HG02852 (cell line): ENCODE measurements at regions not wholly inside any gene's neighbourhood (a gene's known extent, or its start where the extent isn't known, plus 50 kb on each side); places are given as distances from the start of the nearest gene placed in this dataset.

Source experiments
- ATAC-seq: cut with Tn5 transposase; IDR thresholded peaks from one replicate; pipeline ENCODE4 v1.9.1; 2021; ENCODE audit warnings: mild to moderate bottlenecking, moderate library complexity; ENCODE audit not compliant: unreplicated experiment

DNA sequence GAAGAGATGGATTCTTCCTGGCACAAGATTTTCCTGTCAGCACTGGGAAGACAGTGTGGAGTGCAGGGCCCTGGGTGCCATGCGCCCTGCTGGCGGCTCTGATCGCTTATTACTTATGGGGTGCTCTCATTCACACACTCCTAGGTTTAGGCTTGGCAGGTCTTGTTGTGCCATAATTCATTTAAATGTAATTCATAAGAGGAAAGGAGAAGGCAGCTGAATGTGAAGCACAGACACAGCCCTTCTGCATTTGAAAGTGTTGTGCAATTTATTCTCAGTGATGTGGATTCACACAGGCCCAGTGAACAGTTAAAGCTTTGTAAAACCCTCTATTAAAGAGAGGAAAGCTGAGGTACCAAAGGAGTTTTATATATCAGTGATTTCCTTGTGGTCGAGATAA lies 249.7 kb downstream of the C4orf33 start:
- no peak for ATAC-seq

DNA sequence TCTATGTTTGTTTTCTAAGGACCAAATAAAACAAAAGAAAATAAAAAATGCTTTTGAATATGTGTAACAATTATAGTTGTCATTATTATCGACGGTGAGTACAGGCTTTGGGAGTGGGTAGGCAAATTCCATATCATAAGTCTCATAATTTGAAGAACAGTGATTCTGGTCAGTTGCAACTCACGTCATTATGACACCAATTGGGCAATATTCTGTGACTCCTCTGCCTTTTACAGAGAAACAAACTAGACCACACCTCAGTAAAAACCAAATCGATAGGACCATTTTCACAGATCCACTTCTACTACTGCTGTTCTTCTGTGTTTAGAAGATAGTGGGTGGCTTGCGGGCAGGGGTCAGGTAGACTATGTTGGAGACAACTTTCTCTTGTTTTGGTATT lies 250.1 kb downstream of the C4orf33 start:
- ATAC-seq: no peak

- no peak for ATAC-seq
These were observed 250.8 kb downstream of the C4orf33 start for GRCh38 chr4:129346734-129347133.

DNA sequence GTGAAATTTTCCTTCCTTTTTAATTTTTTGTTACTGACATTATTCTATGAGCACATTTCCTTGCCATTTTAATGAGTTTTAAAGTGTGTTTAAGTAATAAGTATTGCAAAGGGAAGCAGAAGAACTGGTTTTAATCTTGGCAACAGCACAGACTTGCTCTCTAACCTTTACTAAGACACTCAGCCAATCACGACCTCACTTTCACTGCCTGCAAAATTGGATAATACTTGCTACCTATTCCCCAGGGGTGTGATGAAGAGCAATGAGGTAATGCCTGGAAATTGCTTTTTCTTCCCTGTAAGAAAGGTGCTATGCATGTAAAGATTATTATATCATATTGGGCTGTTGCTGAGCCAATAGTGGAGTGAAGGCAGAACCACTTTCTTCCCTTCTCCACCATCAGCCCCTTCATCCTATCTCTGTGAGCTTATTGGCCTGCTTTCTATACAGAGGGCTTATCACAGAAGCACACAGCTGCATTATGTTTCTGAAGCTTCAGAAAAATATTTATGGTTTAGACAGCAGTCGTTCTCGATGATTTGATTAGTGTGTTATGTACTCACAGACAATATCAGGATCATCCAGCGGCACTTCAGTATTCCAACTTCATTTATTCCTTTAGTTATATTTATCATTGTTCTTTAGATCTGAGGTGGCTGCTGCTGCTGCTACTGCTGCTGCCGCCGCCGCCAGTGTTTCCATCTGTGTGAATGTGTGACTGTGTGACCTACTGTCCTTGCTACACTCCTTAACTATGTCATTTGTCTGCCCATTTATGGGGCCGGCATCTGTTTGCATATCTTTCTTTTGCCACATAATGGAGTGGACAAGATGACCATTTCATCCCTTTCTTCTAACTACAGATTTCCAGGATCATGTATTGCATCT lies 255.1 kb downstream of the C4orf33 start:
- no peak for ATAC-seq

DNA sequence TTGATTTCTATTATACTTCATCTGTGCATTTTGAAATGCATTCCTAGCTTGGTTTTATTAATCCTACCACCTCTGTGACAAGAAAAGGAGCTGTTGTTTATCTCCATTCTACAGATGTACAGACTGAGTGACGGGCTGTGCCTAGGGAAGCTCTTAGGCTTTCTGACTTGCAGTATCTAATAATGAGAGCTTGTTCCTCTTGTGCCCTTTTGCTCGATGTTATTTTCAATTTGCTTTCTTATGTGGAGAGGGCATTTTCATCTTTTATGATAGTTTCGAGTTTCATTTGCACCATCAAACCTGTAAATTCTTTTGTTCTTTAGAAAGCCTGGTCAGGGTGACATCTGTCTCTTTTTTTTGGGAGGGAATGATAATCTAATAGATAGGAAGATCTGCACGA lies 256.5 kb downstream of the C4orf33 start:
- no peak for ATAC-seq

GRCh38 chr4:129353490-129353889 lies 257.5 kb downstream of the C4orf33 start:
- ATAC-seq: no peak

- no peak for ATAC-seq
These were observed 259.1 kb downstream of the C4orf33 start for GRCh38 chr4:129355031-129355430.

- ATAC-seq: no peak
These were observed 259.6 kb downstream of the C4orf33 start for GRCh38 chr4:129355516-129355915.

GRCh38 chr4:129358571-129358970 lies 262.6 kb downstream of the C4orf33 start:
- ATAC-seq: no peak

- ATAC-seq: no peak
These were observed 263.5 kb downstream of the C4orf33 start for GRCh38 chr4:129359461-129359860.

DNA sequence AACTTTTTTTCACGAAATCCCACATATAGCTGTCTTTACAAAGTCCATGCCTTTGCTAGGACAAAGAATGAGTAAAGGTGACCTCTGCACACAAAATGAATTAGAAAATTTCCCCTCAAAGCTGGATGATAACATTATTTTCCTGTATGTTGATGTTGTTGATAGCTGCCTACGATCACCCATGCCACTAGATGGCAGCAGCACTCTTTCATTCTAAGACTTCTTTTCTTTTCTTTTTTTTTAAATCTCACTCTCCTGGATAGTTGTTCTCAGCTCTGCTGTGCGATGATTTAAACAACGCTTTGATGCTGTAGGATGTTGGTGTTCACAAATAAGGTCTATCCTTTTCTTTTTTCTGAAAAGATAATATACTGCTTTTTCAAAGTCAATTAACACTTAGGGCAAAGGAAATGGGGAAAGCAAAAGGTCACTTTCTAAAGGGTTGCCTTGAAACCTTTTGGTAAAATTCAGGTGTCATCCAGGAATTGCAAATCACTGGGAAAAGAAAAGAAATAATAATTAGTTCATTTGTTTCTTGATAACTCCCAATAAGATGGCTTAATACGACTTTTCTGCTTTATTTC lies 266.8 kb downstream of the C4orf33 start:
- peak; percentile 82 for ATAC-seq

GRCh38 chr4:129364747-129365452 lies 268.9 kb downstream of the C4orf33 start:
- no peak for ATAC-seq

- ATAC-seq: no peak
These were observed 273.5 kb downstream of the C4orf33 start for GRCh38 chr4:129369361-129370010.

GRCh38 chr4:129371065-129371464 lies 275.1 kb downstream of the C4orf33 start:
- ATAC-seq: no peak

GRCh38 chr4:129371926-129372325 lies 276.0 kb downstream of the C4orf33 start:
- no peak for ATAC-seq

DNA sequence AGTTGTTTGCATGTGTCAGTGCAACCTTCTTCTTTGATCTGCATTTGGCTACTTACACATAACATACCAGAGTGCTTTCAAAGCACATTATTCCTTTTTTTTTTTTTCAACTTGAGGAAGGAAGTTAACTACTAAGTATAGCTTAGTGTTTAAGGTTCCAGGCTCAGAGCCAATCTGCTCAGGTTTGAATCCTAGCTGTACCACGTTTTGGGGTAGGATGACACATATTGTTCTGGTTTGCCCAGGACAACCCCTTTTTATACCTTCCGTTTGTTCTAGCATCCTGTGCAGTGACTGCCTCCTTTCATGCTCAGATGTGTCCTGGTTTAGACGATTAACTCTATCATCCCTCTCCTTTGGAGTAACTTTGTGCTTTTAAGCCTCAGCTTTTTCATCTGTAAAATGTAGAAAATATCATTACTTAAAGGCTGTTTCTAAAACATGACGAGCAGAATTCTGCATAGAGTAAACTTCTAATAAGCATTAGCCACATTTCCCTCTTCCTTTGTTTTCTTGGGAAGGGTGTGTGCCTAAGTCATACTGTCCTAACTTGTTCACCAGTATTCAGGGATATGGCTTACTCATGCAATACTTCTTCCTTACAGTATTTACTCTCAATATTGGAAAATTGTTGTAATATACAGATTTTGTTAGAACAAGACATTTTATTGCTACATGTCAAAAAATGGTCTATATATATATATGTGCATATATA lies 281.3 kb downstream of the C4orf33 start:
- ATAC-seq: no peak

DNA sequence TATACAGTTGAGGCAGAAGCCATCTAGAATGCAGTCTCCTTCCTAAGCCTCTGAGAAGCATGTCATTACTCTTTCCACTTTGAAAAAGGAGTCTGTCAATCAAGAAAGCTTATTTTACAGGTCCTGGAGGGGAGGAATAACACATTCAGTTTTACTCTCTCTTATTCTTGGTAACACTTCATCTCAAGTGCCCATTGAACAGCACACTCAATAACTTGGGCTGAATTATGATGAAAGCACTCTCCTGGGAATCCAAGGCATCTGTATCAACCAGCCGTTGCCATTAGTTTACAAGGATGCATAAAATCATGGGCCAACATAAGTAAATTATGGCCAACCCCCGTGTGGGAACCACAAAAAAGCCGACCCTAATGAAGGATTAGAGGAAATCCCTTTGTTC lies 282.4 kb downstream of the C4orf33 start:
- no peak for ATAC-seq

DNA sequence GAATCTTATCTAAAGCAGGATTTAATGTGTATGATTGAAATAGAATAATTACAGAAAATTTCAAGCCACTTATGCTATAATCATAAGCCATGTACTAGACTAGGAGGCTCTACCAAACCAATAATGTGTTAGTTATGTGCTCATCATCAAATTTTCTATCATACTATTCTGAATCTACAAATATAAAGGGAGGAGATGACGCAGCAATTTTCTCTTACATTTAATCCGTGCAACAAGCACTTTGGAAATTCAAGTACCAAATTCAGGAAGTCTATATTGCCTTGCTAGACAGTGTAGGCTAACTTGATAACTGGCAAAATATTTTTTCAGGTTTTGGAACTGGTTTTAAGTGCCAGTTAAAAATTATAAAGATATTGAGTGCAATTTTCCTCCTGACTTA lies 283.5 kb downstream of the C4orf33 start:
- no peak for ATAC-seq

DNA sequence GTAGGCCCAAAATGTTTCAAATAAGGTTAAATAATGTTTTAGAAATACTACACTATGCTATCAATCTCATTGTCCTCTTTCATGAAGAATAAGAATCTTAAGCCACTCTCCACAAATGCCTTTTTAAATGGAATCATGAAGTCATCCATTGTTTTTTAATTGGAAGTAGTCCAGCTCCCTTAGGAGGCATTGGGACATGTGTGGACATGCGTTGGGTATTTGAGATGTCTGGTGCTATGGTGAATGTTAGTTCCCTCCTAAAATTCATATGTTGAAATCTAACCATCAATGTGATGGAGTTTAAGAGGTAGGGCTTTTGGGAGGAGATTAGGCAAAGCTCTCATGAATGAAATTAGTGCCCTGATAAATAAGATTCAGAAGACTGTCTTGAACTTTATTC lies 289.0 kb downstream of the C4orf33 start:
- no peak for ATAC-seq

- ATAC-seq: no peak
These were observed 291.7 kb downstream of the C4orf33 start for GRCh38 chr4:129387666-129388065.

DNA sequence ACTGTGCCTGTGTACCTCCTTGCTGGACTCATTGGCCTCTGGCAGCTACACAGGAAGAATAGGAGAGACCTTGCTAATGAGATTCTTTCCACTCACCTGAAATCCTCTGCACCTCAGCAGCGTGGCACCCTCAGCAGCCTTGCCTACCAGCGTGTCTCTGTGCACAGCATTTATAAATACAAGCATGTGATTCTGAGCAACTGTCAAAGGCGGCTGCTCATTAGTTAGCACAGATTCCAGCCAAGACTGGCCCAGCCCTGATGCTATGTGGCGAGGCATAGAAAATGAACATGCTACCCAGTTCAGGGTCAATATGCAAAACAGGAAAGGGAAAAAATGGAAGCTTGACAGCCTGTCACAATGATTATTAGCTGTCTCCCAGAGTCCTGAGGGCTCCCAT lies 298.0 kb downstream of the C4orf33 start:
- no peak for ATAC-seq
